ENCODE measurements at regions not wholly inside any gene's neighbourhood (a gene's known extent, or its start where the extent isn't known, plus 50 kb on each side); places are given as distances from the start of the nearest gene placed in this dataset.

- TF ChIP-seq EZH2 (IDR thresholded peaks at IDR 0.05; ENCODE audit: insufficient read depth, poor library complexity, severe bottlenecking) (no peak), EZH2phosphoT487 (IDR thresholded peaks at IDR 0.05; ENCODE audit: insufficient read depth, low read depth) (no peak)
Observed at GRCh38 chr10:4568731-4569130, 257.3 kb upstream of the AKR1E2 start.
